Tibial nerve (tissue), 4 donors: ENCODE measurements at regions not wholly inside any gene's neighbourhood (a gene's known extent, or its start where the extent isn't known, plus 50 kb on each side); places are given as distances from the start of the nearest gene placed in this dataset.

Source experiments
- DNase-seq, 2 donors: peaks; one replicate each; pipeline ENCODE4 v3.0.0-alpha.2; 2019; ENCODE audit warnings: low spot score in 2 of 2
- H3K27ac ChIP-seq, 4 donors: fragments of 200-600 bp; sonication (generic) in 3 of 4; one replicate each; pipeline ENCODE4 v1.5.1; 2017 to 2019; ENCODE audit warnings: mild to moderate bottlenecking in 1 of 4
- H3K27me3 ChIP-seq, 2 donors: fragments of 200-600 bp; sonication (generic) in 1 of 2; one replicate each; pipeline versions ENCODE4 v1.5.1 to v1.6.0; 2017 to 2019
- H3K36me3 ChIP-seq, 3 donors: fragments of 200-600 bp; sonication (generic); one replicate each; pipeline ENCODE4 v1.5.1; 2018 to 2019
- H3K4me1 ChIP-seq, 4 donors: fragments of 200-600 bp; sonication (generic) in 3 of 4; one replicate each; pipeline ENCODE4 v1.5.1; 2017 to 2019
- H3K4me3 ChIP-seq, 4 donors: fragments of 200-600 bp; sonication (generic) in 3 of 4; one replicate each; pipeline ENCODE4 v1.5.1; 2017 to 2019; ENCODE audit warnings: mild to moderate bottlenecking in 1 of 4, moderate library complexity in 1 of 4
- H3K9me3 ChIP-seq, 4 donors: fragments of 200-600 bp; sonication (generic) in 3 of 4; one replicate each; pipeline ENCODE4 v1.5.1; 2017 to 2019
- CTCF ChIP-seq, 5 experiments: fragments of 200-600 bp in 3 of 5; fragments of 450-650 bp in 2 of 5; sonication (generic) in 3 of 5; IDR thresholded peaks; one replicate each; pipeline ENCODE4 v1.5.1; 2016 to 2019; ENCODE audit warnings: antibody characterized with exemption in 5 of 5, mild to moderate bottlenecking in 3 of 5, moderate library complexity in 2 of 5
- EP300 ChIP-seq, 2 donors: sonication (generic); formaldehyde crosslinking; IDR thresholded peaks; one replicate each; pipeline ENCODE4 v1.6.1; 2017; ENCODE audit warnings: antibody characterized with exemption in 2 of 2, mild to moderate bottlenecking in 1 of 2
- POLR2A ChIP-seq, 2 donors: fragments of 450-650 bp; IDR thresholded peaks; one replicate each; pipeline ENCODE4 v1.6.1; 2017; ENCODE audit warnings: antibody characterized with exemption in 2 of 2, mild to moderate bottlenecking in 2 of 2, moderate library complexity in 2 of 2
- WGBS, 2 donors: methylation state at CpG; one replicate each; pipeline ENCODE4 v1.1.5; 2018; 5-methylcytosine and 5-hydroxymethylcytosine counted together

- TF ChIP-seq CTCF (IDR thresholded peaks at IDR 0.05) (no peak), EP300 (IDR thresholded peaks at IDR 0.05) (no peak), POLR2A (IDR thresholded peaks at IDR 0.05) (no peak)
- WGBS, 2 donors, result 95 to 96% methylated on average over 1 of the region's 1 CpG
- no peaks in the 10 kb centered on the region for H3K4me1 ChIP-seq
- H3K9me3 ChIP-seq, result no peaks in the 10 kb centered on the region
- no peaks in the 10 kb centered on the region for H3K27me3 ChIP-seq
- DNase-seq, result no peak
- H3K36me3 ChIP-seq, result no peaks in the 10 kb centered on the region
- no peak overlapping the region for H3K4me3 ChIP-seq
- H3K27ac ChIP-seq, result no peak overlapping the region
Measured at GRCh38 chr2:125281242-125281641, 1256.2 kb downstream of the CNTNAP5 start.

- peaks cover 0 to 20% (median 0%) of the 10 kb centered on the region in 4 donors for H3K9me3 ChIP-seq
- TF ChIP-seq CTCF (IDR thresholded peaks at IDR 0.05) (no peak), POLR2A (IDR thresholded peaks at IDR 0.05) (no peak), EP300 (IDR thresholded peaks at IDR 0.05) (no peak)
- H3K27ac ChIP-seq, result no peak overlapping the region
- H3K27me3 ChIP-seq, result no peaks in the 10 kb centered on the region
- no peaks in the 10 kb centered on the region for H3K36me3 ChIP-seq
- no peaks in the 10 kb centered on the region for H3K4me1 ChIP-seq
- WGBS, 2 donors, result 73 to 76% methylated on average over 5 of the region's 5 CpGs
- DNase-seq, result no peak
- no peak overlapping the region for H3K4me3 ChIP-seq
Measured at GRCh38 chr2:125296742-125297141, 1271.7 kb downstream of the CNTNAP5 start.

GRCh38 chr2:125310657-125311364 lies 1285.7 kb downstream of the CNTNAP5 start:
- Histone ChIP-seq H3K27me3 (no peaks in the 10 kb centered on the region), H3K4me3 (no peak overlapping the region), H3K27ac (no peak overlapping the region), H3K4me1 (no peaks in the 10 kb centered on the region), H3K9me3 (no peaks in the 10 kb centered on the region), H3K36me3 (no peaks in the 10 kb centered on the region)
- TF ChIP-seq POLR2A (IDR thresholded peaks at IDR 0.05), result no peak
- no peak for TF ChIP-seq CTCF (IDR thresholded peaks at IDR 0.05)
- TF ChIP-seq EP300 (IDR thresholded peaks at IDR 0.05), result no peak
- DNase-seq, result no peak
- WGBS, 2 donors, result 88 to 89% methylated on average over 6 of the region's 6 CpGs

GRCh38 chr2:125312342-125312741 lies 1287.3 kb downstream of the CNTNAP5 start:
- 93 to 99% methylated on average over 15 to 17 of the region's 17 CpGs for WGBS, 2 donors
- Histone ChIP-seq H3K27me3 (no peaks in the 10 kb centered on the region), H3K36me3 (no peaks in the 10 kb centered on the region), H3K9me3 (no peaks in the 10 kb centered on the region), H3K4me1 (no peaks in the 10 kb centered on the region), H3K27ac (no peak overlapping the region), H3K4me3 (no peak overlapping the region)
- no peak for DNase-seq
- TF ChIP-seq POLR2A (IDR thresholded peaks at IDR 0.05), result no peak
- TF ChIP-seq EP300 (IDR thresholded peaks at IDR 0.05), result no peak
- no peak for TF ChIP-seq CTCF (IDR thresholded peaks at IDR 0.05)

- H3K9me3 ChIP-seq, result no peaks in the 10 kb centered on the region
- DNase-seq, result no peak
- no peaks in the 10 kb centered on the region for H3K27me3 ChIP-seq
- H3K36me3 ChIP-seq, result no peaks in the 10 kb centered on the region
- no peak overlapping the region for H3K27ac ChIP-seq
- H3K4me1 ChIP-seq, result no peaks in the 10 kb centered on the region
- TF ChIP-seq POLR2A (IDR thresholded peaks at IDR 0.05) (no peak), CTCF (IDR thresholded peaks at IDR 0.05) (no peak), EP300 (IDR thresholded peaks at IDR 0.05) (no peak)
- no peak overlapping the region for H3K4me3 ChIP-seq
- WGBS, 2 donors, result 33 to 73% methylated on average over 1 of the region's 1 CpG
Measured at GRCh38 chr2:125313806-125314205, 1288.7 kb downstream of the CNTNAP5 start.
